IPS DF 19.7 (cell line): ENCODE measurements at regions not wholly inside any gene's neighbourhood (a gene's known extent, or its start where the extent isn't known, plus 50 kb on each side); places are given as distances from the start of the nearest gene placed in this dataset.
"Not testable (repeated sequence)": the region's sequence is repeated elsewhere in the genome, so short reads cannot be mapped to it uniquely, and the experiment has no call there.

ENCODE experiments used
- DNase-seq: peaks from one replicate; pipeline ENCODE4 v3.0.0-alpha.2; 2013; ENCODE audit warnings: low read depth, low spot score

DNA sequence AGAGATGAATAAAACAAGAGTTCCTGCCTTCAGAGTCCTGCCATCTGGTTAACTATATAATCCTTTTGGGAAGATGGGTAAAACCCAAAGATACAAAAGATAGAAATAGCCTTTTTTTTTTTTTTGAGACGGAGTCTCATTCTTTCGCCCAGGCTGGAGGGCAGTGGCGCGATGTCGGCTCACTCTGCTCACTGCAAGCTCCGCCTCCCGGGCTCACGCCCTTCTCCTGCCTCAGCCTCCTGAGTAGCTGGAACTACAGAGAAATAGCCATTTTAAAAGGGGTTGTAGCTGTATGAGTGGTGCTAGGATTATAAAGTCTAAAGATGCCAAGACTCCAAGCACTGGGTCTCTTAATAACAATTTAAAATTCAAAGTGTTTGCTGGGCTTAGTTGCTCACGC, 97.2 kb downstream of the KDR start:
- DNase-seq, result no peak

DNA sequence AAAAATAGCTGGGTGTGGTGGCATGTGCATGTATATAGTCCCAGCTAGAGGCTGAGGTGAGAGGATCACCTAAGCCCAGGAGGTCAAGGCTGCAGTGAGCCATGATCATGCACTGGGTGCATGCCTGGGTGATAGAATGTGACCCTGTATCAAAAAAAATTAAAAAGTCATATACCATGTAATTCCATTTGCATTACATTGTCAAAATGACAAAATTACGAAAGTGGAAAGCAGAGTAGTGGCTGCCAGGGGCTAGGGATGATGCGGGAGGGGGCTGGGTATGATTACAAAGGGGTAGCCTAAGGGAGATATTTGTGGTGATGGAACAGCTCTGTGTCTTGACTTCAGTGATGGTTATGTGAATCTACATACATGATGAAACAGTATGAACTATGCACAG, 97.8 kb downstream of the KDR start:
- DNase-seq, result no peak

DNA sequence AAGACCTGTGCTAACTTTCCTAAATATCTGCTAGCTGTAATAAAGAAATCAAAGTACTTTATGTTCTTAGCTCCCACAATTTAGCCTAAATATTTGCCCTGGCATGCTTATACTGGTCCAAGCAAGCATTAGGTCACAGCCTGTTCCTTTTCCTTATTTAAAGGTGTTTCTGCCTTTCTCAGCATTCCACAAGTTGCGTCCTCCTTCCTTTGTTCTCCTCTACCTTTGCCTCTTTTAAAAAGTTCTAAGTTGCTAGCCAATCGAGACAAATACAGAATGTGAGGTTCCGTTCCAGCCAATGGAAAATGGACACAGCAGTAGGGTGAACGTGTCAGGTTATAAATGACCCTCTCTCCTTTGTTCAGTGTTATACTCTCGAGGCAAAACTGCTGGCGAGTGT, 99.9 kb downstream of the KDR start:
- DNase-seq, result not testable (repeated sequence)

DNA sequence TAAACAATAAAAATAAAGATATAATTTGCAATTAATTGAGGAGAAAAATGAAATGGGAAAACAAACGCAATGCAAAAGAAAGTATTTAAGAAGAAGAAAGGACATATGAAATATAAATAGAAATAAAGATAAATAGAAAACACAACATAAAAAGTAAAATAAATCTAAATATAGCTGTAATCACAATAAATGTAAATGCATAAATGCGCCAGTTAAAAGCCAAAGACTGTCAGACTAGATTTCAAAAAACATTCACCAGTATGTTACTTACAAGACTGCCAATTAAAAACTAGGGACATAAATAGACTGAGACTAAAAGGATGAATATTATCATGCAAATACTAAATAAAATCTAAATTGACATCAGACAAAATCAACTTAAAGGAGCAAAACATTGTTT, 102.4 kb downstream of the KDR start:
- no peak for DNase-seq

DNA sequence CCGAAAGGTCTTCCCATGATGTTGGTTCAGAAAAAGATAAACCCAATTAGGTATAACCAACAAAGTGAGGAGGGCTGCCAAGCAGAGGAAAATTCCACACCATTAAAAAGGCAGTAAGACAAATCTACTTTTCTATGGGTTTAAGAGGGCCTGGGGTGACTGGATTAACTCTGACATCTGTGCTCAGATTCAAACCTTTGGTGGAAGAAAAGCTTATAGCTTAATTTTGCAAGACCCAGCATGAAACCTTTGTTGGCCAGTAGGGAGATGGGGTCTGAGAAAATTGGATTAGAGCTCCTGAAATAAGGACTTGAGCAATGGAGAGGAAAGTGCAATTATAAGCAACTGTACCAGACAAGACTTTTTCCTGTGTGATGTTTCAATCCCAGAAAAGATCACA, 104.2 kb downstream of the KDR start:
- no peak for DNase-seq

DNA sequence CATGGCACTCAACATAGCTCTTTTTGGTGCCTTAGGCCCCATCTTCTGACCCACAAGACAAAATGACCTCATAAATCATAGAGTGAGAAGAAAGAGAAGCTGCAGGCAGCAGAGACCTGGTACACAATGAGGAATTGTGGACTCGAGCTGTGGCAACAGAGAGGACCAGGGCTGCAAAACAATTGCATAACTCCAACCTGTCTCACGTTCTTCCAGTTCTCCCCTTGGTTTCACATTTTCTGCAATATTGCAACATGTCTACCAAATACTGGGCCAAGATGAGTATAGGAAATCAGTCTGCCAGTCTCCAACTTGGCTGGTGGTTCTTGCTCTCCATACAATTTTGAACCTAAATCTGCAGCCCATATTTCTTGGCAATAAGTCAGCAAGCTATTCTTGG, 105.3 kb downstream of the KDR start:
- DNase-seq, result no peak

DNA sequence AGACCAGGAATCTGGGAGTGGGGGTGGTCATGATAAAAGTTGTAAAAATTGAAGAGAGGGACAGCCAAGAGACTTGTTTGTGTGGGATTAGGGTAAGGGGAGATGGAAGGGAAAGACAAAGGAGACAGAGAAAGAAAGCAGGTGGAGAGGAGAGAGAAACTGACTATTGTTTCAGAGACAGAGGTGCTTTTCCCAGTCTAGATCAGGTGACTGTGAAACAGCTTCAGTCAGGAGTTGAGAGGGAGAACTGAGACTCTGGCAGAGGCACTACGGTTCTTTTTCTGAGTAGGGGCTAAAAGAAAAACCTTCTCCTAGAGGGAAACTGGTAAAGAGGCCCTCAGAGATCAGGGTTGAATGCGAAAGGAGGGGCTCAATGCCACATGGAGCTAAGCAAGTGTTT, 106.4 kb downstream of the KDR start:
- no peak for DNase-seq

DNA sequence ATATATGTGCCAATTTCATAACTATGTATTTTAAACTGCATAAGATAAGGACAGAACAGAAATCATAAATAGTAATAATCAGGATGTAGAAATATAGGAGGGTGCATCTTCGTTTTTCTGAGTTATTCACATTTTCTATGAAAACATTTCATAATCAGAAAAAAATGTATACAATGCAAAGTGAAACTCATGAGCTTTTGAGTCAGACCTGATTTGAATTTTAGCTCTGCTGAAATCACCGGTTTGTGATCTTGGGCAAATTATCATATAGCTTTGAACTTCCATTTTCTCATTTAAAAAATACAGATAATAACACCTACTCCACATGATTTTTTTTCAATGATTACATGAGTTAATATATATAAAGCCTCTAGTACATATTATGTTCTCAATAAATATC, 106.9 kb downstream of the KDR start:
- DNase-seq, result no peak

DNA sequence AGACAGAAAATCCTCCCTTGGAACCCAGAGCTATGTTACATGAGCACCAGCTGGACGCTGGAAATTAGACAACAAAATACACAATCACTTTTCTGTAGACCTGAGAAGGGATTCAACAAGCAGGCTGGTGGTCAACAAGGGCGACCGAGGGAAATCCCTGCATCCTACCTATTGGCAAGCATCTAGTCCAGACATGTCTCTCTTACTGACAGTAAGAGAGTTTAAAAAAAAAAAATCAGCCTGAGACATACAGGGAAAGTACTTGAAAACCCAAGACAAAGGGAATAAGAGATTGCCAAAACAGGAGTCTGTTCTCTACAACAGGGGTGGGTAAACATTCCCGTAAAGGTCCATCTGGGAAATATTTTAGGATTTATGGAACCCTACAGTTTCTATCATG, 108.0 kb downstream of the KDR start:
- no peak for DNase-seq

DNA sequence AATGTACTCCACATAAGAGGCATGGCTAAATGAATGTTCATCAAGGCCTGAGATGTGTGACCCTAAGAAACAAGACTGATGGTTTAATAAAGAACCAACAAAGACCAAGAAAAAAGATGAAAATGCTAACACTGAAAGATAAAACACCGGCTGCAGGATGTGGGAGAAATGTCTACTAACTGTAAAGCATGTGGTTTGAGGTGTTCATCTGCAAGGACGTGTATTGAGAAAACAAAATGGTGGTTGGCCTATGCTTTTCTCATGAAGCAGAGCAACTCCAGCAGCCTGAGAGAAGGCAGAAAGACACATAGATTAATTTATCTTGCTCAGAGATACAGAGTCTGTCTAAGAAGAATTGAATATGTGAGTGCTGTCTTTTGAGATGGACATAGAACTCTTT, 109.3 kb downstream of the KDR start:
- no peak for DNase-seq

DNA sequence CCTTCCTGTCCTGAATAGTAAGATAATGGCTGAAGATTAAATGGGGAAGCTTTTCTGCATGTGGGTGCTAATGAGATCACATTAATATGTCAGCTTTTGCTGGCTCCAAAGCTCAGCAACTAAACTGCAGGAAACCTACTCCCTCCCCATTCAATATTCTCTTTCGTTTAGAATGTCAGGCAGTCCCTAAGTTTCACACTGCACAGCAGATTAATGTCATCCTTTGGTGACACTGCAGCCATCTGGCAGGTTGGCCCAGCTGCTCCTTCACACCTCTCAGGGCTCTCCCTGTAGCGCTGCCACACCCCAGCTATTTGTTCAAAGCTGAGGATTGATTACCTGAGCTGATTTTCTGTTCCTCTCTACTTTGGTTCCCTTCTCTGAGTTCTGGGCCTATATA, 110.5 kb downstream of the KDR start:
- no peak for DNase-seq

DNA sequence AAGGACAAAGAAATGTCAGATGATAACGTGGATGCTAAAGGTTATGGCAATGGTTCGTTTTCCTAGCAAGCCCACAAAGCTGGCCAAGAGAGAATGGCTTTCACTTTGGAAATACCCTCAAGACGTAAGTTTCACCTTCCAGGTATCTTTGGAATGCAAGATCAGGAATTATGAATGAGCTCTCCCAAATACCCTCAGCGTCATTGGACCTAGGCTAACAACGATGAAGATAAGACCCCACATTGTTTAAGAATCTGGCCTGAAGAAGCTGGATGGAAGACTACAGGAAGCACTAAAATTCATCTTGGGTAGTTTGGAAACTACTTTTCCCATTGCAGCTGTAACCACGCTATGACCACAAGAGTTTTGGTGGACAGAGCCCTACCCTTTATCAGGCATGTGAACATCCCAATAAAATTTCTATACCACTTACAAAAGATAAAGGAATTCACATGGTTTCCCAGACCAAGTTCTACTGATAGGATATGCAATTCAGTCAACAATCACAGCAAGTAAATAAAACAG, 111.9 kb downstream of the KDR start:
- no peak for DNase-seq

DNA sequence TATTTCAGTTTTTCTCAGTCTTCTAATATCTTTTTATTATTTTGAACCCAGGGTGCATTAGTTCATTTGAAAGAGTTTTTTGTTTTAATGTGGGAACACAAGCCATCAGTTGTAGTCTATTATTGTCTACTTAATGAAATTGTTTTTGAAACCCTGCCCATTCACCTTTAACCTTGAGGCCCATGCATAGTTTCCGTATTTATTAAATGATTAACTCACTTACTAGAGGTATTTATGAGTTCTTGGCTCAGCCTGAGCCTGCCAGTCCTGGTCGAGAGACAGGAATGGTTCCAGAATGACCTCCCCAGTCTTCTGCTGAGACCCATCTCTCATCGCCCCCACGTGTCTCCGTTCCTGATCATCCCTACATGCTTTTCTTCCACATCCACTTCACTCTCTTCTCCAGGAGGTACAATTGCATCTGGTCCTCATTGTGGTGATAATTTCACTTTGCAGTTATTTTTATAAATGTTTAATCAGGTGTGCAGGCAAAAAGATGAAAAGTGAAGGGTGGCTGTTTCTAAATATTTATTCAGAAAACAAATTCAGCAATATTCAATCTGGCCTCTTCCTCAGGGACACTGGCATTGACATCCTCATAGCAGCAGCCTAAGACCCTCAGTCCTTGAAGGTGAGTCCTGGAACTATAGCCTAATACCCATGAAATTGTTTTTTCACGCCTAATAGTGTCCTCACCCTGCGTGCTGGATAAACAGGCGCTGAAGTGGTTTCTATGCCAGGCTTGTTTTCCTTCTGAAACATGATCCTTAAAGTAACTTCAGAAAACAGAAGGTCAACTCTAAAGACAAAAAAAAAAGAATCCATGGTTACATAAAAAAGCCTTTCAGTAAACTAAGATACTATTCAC, 112.8 kb downstream of the KDR start:
- DNase-seq, result no peak

DNA sequence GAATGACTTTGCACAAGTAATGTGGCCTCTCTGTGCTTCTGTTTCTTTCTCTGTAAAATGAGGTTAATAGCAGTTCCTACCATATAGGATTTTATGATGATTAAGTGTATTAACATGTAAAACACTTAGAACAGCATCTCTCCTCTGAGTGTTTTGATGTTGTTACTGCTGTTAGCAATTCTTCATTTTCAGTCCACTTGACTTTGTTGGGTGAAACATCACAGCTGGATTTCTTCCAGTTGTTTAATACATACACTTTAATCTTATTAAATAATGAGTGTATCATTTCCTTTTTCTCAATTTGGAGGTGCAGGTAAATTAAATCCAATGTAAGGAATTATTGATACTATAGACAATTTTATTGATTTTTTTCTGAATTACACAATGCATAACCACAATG, 113.6 kb downstream of the KDR start:
- DNase-seq, result no peak

DNA sequence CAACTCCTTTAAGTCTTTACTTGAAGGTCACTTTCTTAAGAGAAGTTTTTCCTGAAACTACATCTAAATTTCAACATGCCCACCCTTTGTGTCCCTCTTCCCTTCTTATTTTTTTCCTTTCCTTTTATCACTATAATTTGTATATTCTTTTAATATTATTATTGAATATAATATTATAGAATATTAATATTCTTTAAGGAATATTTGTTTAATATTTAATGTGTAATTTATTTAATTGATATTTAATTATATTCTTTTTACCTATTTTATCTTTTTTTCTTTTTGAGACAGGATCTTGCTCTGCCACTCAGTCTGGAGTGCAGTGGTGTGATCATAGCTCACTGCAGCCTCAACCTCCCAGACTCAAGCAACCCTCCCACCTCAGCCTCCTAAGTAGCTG, 114.8 kb downstream of the KDR start:
- DNase-seq, result no peak

DNA sequence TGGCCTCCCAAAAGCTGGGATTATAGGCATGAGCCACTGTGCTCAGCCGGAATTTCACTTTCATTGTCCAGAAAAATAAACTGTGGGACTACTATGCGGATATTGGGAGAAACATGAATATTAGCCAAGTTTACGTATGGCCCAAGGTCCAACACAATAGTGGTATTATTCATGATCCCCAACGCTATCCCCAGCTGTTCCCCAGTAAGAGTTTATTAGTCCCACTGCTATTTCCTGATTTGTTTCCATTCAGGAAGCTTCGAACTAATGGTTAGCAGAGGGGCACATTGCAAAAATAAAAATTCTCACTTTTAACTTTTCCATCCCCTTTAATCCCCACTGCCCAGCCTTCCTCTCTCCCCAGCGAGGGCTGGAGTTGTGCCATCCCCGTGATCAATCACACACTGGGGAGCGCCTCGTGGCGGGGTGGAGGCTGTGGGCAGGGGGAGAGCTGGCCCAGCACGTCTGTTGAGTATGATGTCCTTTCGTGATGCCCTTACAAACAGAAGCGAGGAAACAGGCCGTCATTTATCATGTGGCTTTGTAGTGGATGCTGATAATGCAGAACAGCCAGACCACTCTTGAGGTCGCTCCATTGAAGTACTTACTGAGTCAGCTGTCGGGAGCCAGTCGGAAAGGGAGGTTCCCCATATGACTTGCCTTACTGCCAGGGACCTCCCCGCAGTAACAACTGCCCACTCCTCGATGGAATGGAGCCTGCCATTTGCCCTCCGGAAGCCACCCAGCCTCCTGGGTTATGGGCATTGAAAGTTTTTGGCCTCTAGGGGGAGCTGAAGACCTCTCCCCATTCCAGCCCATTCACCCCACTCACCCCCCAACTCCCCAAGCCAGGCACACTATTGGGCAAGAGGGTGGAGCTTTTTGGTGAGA, 117.0 kb downstream of the KDR start:
- no peak for DNase-seq

DNA sequence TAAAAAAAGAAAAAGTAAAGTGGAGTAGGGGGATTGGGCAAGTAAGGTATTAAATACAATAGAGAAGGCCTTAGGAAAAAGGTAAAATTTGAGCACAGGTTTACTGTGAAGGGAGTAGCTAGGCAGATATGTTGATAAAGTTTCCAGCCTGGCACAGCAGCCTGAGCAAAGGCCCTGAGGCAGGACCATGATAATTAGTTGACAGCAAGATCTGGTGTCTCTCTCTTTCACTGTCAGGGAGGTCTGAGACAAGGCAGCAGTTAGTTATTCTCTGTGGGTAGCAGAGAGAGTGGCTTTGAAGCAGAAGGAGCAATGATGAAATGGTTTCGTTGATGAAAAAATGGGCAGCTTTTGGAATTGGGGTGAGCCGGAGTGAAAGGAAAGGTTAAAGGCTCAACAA, 119.5 kb downstream of the KDR start:
- no peak for DNase-seq

DNA sequence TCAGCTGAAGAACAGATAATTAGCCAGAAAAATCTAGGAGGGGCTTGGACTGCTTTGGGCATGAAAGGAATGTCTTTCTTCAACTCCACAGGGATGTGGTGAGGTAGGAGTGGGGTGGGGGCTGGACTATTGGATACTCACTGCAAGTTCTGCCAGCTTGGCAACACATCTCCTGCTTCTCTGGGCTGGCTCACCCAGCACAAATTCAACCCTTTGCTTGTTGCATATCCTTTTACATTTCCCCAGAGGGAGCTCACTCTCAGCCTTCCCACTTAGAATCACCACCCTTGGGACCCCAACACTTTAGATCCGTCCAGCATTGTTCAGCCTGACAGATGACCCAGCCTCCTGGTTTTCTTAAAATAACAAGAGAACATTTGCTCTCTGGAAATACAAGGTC, 120.6 kb downstream of the KDR start:
- no peak for DNase-seq

DNA sequence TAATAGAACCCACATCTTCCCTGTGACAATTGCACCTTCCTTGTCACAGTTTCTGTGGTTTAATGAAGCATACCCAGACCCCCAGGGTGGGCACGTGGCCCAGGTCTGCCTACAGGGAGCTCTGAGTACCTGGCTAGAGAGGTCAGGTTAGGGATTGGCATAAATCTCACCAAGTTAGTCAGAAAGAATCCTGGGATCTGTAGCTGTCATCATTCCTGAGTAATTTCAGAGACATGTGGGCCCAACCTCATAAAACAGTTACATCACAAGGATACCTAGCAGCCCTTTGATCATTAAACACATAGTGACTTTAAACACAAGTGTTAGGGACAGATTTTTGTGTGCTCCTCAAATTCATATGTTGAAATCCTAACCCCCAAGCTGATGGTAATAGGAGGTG, 123.0 kb downstream of the KDR start:
- no peak for DNase-seq

DNA sequence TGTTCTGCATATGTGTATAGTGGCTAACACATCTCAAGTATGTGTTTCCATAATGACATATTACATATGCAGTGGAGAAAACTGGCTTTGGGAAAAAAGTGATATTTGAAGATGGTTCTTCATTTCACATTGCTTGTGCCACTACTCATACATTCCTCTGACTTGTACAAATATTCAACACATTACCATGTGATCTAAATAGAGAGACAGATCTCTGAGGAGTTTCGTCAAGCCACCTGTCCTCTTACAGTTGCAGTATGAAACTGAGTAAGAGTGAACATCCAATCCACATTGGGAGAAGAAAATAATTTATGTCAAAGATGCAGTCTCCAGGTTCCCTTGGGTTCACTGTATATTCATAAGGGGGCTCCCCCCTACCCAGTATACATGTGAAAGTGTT, 123.9 kb downstream of the KDR start:
- DNase-seq, result no peak

DNA sequence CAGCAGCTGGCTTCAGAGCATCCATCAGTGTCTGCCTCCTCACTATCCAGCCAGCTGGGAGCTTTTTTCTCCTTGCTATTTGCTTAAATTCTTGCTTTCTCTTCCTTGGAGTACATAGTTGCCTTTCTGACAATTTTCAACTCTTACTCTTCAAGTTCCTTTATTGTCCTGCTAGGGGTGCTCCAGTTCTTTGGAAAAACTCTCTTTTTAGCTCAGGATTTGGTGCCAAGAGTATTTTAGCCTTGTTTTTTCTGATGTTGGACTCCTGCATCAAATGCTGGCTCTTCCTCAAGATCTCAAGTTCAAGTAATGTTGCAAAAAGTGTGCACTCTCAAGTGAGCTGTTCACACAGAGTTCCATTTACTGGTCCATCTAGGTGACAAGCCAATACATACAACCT, 126.4 kb downstream of the KDR start:
- DNase-seq, result no peak

DNA sequence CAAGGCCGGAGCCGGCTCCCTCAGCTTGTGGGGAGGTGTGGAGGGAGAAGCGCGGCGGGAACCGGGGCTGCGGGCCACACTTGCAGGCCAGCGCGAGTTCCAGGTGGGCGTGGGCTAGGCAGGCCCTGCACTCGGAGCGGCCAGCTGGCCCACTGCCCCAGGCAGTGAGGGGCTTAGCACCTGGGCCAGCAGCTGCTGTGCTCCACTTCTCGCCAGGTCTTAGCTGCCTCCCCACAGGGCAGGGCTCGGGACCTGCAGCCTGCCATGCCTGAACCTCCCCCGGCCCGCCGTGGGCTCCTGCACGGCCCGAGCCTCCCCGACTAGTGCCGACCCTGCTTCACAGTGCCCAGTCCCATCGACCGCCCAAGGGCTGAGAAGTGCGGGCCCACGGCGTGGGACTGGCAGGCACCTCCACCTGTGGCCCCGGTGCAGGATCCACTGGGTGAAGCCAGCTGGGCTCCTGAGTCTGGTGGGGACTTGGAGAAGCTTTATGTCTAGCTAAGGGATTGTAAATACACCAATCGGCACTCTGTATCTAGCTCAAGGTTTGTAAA, 131.8 kb downstream of the KDR start:
- DNase-seq, result not testable (repeated sequence)
